ENCODE measurements at regions not wholly inside any gene's neighbourhood (a gene's known extent, or its start where the extent isn't known, plus 50 kb on each side); places are given as distances from the start of the nearest gene placed in this dataset.
"Not testable (repeated sequence)": the region's sequence is repeated elsewhere in the genome, so short reads cannot be mapped to it uniquely, and the experiment has no call there.

DNA sequence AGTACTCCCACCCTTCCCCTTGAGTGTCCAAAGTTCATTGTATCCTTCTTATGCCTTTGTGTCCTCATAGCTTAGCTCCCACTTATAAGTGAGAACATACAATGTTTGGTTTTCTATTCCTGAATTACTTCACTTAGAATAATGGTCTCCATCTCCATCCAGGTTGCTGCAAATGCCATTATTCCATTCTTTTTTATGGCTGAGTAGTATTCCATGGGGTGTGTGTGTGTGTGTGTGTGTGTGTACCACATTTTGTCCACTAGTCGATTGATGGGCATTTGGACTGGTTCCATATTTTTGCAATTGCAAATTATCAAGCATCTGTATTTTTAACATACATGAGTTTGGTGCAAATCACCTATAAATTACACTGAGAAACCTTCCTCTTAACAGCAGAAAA is 166.0 kb downstream of the FGF1 start:
- H3K9me3 Mint-ChIP-seq; H3K4me3 Mint-ChIP-seq; DNase-seq; H3K4me1 Mint-ChIP-seq; H3K36me3 Mint-ChIP-seq (ENCODE audit: low read depth); H3K27me3 Mint-ChIP-seq; H3K27ac Mint-ChIP-seq: not testable (repeated sequence)
- CTCF ChIA-PET, result interaction anchor here (0.7 to 1.0 kb wide), 2 partner anchors 18 to 414 kb away, joined by 3 read pairs; no protein-coding TSS in a partner anchor
- POLR2A ChIA-PET, result interaction anchor here (0.6 kb wide), 1 partner anchor 14 kb away, joined by 3 read pairs; no protein-coding TSS in a partner anchor

DNA sequence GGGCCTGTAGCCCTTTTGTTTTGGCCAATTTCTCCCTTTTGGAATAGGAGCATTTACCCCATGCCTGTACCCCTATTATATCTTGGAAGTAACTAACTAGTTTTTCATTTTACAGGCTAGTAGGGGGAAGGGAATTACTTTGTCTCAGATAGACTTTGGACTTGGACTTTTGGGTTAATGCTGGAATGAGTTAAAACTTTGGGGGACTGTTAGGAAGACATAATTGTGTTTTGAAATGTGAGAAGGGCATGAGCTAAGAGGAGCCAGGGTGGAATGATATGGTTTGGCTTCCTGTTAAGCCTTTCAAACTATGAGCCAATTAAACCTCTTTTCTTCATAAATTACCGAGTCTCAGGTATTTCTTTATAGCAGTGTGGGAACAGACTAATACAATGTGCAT is 168.1 kb downstream of the FGF1 start:
- peaks cover 6% of the 10 kb centered on the region for H3K9me3 Mint-ChIP-seq
- no peaks in the 10 kb centered on the region for H3K27me3 Mint-ChIP-seq
- H3K4me3 Mint-ChIP-seq, result no peak overlapping the region
- POLR2A ChIA-PET, result no interaction called here
- CTCF ChIA-PET, result no interaction called here
- no peak overlapping the region for H3K27ac Mint-ChIP-seq
- no peaks in the 10 kb centered on the region for H3K36me3 Mint-ChIP-seq (ENCODE audit: low read depth)
- no peaks in the 10 kb centered on the region for H3K4me1 Mint-ChIP-seq
- DNase-seq, result no peak

DNA sequence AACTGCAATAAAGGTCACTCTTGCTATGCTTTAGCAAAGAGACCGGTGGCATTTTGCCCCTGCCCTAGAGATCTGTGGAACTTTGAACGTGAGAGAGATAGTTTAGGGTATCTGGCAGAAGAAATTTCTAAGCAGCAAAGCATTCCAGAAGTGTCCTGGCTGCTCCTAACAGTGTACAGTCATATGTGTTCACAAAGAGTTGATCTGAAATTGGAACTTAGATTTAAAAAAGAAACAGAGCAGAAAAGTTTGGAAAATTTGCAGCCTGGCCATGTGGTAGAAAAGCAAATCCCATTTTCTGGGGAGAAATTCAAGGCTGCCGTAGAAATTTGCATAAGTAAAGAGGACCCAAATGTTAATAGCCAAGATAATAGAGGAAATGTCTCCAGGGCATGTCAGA is 169.2 kb downstream of the FGF1 start:
- POLR2A ChIA-PET, result no interaction called here
- Mint-ChIP-seq H3K27ac (no peak overlapping the region), H3K36me3 (ENCODE audit: low read depth) (no peaks in the 10 kb centered on the region), H3K4me3 (no peak overlapping the region), H3K9me3 (peaks cover 6% of the 10 kb centered on the region), H3K4me1 (no peaks in the 10 kb centered on the region), H3K27me3 (no peaks in the 10 kb centered on the region)
- CTCF ChIA-PET, result no interaction called here
- DNase-seq, result no peak

DNA sequence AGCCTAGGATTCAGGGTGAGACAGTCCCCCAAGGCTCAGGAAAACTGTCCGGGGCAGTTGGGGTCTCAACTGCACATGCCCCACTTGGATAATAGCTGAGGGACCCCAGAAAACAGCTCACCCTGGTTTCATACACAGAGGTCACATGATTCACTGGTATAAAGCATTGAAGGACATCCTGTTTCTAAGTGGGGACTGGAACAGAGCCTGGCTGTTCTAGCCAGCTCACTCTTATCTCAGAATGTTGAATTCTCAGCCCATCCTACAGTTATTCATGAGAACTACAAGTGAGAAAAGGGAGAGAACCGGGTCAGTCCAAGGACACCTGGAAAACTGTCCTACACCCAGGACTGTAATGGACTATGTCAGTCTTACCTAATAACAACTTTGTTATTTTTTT is 170.9 kb downstream of the FGF1 start:
- DNase-seq, result no peak
- no peak overlapping the region for H3K27ac Mint-ChIP-seq
- peaks cover 6% of the 10 kb centered on the region for H3K9me3 Mint-ChIP-seq
- no peaks in the 10 kb centered on the region for H3K27me3 Mint-ChIP-seq
- ChIA-PET POLR2A (no interaction called here), CTCF (no interaction called here)
- no peaks in the 10 kb centered on the region for H3K36me3 Mint-ChIP-seq (ENCODE audit: low read depth)
- no peaks in the 10 kb centered on the region for H3K4me1 Mint-ChIP-seq
- H3K4me3 Mint-ChIP-seq, result no peak overlapping the region

DNA sequence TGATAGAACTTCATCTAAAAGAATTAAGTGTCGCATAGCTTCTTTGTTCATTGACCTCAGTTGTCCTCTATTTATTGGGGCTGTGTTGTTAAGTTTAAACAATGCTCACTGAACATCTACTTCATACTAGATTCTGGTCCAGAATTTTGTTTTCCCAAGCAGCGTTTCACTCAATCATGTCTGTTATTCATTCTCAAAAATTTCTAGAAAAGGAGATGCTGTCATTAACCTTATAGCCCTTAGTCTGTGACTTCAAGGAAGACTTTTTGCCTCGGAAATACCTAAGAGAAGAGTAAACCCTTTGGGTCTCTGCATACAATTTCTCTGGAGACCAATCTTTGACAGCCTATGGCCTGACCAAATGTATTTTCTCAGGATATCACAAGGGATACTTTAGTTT is 171.7 kb downstream of the FGF1 start:
- Mint-ChIP-seq H3K36me3 (ENCODE audit: low read depth) (no peaks in the 10 kb centered on the region), H3K4me3 (no peak overlapping the region), H3K9me3 (peaks cover 6% of the 10 kb centered on the region), H3K4me1 (peaks cover 1% of the 10 kb centered on the region), H3K27me3 (no peaks in the 10 kb centered on the region), H3K27ac (no peak overlapping the region)
- DNase-seq, result no peak
- ChIA-PET POLR2A (no interaction called here), CTCF (no interaction called here)

DNA sequence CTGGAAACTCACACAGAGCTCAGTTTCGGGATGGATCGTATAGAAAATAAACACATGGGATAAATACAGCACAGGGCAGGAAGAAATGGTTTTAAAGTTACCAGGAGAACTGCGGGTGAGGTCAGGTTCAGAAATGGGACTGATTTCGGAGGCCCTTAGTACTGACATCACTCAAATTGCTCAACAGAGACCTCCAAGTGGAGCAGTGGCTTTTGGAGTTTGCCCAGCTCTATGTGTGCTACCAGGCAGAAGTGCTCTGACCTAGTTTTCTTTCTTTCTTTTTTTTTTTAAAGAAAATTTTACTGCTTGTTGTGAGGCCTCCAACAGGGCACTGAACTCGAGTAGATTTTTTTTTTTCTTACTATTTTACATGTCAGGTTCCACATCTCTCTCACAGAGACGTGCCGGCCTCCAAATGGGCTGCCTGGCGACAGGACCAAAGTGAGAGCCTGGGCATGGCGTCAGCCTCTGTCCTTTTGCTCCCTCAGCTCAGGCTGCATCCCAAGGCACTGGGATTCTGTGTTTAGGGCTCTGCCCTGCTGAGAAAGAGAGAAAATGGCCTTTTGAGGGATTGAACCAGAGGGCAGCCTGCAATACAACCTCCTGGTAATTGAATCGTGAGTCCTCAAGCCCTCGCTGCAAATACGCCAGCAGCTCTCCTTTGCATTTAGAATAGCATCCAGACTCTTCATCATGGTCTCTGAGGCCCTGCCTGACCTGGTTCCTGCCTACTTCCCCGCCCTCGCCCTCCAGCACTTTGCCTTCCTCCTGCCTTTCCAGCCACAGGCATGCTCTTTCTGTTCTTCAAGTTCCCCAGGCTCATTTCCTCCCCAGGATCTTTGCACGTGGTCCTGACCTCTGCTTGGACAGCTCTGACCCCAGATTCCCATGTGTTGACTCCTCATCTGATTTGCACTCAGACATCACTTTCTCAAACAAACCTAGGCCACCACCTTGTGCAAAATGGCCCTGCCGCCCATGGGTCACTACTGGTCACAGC is 173.5 kb downstream of the FGF1 start:
- Mint-ChIP-seq H3K27ac (no peak overlapping the region), H3K27me3 (no peaks in the 10 kb centered on the region)
- CTCF ChIA-PET, result no interaction called here

DNA sequence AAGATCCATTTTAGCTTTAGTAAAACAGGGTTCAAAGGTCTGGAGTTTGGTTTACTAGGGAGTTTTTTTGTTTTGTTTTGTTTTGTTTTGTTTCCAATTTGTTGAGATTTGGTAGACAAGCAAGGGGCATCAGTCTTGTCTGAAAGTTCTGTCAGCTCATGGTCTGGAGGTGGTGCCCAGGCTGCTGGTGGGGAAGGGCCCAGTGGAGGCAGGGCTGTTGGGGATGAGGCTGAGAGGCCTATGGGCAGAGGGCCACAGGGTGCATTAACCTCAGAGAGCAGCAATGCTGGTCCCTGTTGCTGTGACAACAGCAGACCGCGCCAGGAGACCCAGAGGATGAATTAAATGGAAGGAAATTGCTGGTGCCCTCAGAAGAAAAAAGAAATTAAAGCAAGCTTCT is 174.5 kb downstream of the FGF1 start:
- Mint-ChIP-seq H3K27me3 (no peaks in the 10 kb centered on the region), H3K36me3 (ENCODE audit: low read depth) (no peaks in the 10 kb centered on the region), H3K27ac (no peak overlapping the region), H3K4me3 (no peak overlapping the region), H3K4me1 (peaks cover 15% of the 10 kb centered on the region), H3K9me3 (peaks cover 3% of the 10 kb centered on the region)
- CTCF ChIA-PET, result no interaction called here
- POLR2A ChIA-PET, result no interaction called here
- no peak for DNase-seq

More for the DNA sequence above, 173.5 kb downstream of the FGF1 start:
- POLR2A ChIA-PET, result no interaction called here
- Mint-ChIP-seq H3K9me3 (peaks cover 6% of the 10 kb centered on the region), H3K36me3 (ENCODE audit: low read depth) (no peaks in the 10 kb centered on the region), H3K4me3 (no peak overlapping the region), H3K4me1 (peaks cover 12% of the 10 kb centered on the region)
- DNase-seq, result no peak

DNA sequence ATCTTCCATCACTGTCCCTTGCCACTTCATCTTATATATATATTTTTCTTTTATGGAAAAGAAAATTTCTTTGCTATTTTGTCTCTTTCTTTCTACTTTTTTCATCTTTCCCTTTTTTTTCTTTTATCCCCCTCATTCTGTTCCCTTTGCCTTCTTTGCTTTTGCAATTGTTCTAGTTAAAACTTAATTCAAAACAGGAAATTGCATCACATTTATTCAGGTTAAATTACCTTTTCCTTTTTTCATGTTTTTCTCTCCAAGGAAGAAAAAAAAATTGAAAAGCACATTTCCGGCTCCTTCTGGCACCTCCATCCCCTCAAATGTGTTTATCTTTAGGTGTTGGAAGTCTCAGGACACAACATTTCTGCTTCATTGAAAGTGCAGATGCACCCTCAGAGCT is 176.9 kb downstream of the FGF1 start:
- H3K4me1 Mint-ChIP-seq, result peaks cover 24% of the 10 kb centered on the region
- DNase-seq, result no peak
- H3K27me3 Mint-ChIP-seq, result no peaks in the 10 kb centered on the region
- ChIA-PET POLR2A (no interaction called here), CTCF (no interaction called here)
- no peak overlapping the region for H3K27ac Mint-ChIP-seq
- no peak overlapping the region for H3K4me3 Mint-ChIP-seq
- H3K36me3 Mint-ChIP-seq (ENCODE audit: low read depth), result no peaks in the 10 kb centered on the region
- no peaks in the 10 kb centered on the region for H3K9me3 Mint-ChIP-seq

DNA sequence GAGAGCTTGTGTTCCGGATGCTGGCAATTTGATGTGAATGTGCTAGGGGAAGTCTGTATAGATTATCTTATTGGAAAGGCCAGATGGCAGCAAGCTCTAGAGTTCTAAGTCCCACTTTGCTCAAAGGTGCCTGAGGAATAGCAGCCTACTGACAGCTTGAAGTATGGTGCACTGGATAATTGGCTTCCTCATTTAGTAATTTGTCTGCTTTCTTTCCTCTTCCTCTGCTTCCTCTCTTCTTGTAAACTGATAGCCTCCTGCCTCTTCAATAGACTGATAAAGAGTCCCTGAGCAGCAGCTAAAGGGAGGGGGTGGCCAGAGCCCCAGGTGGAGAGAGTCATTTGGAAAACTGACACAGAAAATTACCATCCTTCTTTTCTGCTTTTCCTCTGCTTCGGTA is 177.3 kb downstream of the FGF1 start:
- H3K4me1 Mint-ChIP-seq, result peaks cover 27% of the 10 kb centered on the region
- no peaks in the 10 kb centered on the region for H3K27me3 Mint-ChIP-seq
- DNase-seq, result no peak
- no peaks in the 10 kb centered on the region for H3K36me3 Mint-ChIP-seq (ENCODE audit: low read depth)
- CTCF ChIA-PET, result no interaction called here
- H3K9me3 Mint-ChIP-seq, result no peaks in the 10 kb centered on the region
- no peak overlapping the region for H3K27ac Mint-ChIP-seq
- no peak overlapping the region for H3K4me3 Mint-ChIP-seq
- POLR2A ChIA-PET, result no interaction called here

DNA sequence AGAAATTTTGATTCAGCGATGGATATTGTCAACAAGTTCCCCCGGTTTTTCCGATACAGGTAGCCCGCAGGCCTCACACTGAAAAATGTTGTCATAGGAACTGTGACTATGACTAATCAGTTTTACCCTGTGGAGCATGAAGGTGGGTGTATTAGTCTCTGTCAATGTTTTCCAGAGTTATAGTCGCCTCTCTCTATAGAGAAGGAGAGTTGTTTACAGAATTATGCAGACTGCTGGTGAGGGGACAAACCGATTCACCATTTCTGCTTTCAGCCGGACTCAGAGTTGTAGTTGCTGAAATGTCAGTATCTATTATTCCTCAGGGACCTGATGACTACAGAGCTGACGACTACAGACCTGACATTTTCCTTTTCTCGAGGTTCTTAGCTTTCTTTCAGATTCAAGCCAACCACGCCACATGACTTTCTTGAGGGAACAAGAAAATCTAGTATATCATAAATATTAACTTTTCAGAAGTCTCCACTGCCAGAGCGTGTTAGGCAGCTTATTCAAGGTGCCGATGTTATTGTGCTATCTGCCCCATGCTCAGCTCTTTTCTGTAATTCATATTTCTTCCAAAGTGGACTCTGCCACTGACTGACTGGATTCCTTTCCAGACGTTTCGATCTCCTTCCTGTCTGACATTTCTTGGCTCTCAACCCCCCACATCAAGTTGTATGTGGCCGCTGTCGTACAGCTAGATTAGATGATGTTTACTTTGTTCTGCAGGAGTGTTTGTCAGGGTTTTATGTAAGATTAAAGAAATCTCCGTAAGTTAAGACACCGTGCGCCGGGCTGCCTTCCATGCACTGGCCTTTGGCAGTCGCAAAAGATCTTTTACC is 178.1 kb downstream of the FGF1 start:
- Mint-ChIP-seq H3K4me1 (peaks cover 28% of the 10 kb centered on the region), H3K27me3 (no peaks in the 10 kb centered on the region), H3K4me3 (no peak overlapping the region), H3K27ac (no peak overlapping the region), H3K36me3 (ENCODE audit: low read depth) (no peaks in the 10 kb centered on the region), H3K9me3 (no peaks in the 10 kb centered on the region)
- ChIA-PET POLR2A (no interaction called here), CTCF (no interaction called here)
- no peak for DNase-seq

DNA sequence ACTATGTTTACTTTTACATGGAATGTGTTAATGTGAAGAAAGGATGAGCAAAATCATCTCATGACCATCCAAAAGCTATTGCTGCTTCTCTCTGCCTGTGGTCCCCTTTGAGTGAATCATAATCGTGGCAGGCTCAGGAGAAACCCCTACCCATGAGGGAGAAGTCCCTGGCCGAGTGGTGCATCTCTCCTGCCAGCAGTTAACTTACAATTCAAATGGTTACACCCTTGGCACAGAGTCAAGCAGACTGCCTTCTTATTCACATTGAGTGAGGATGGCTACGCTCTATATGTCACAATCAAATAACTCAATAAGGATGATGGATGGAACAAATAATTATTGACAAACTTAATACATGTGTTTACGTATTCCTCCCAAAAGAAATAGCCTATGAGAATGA is 179.1 kb downstream of the FGF1 start:
- no peaks in the 10 kb centered on the region for H3K9me3 Mint-ChIP-seq
- DNase-seq, result no peak
- H3K4me3 Mint-ChIP-seq, result no peak overlapping the region
- ChIA-PET CTCF (no interaction called here), POLR2A (no interaction called here)
- H3K36me3 Mint-ChIP-seq (ENCODE audit: low read depth), result no peaks in the 10 kb centered on the region
- H3K27me3 Mint-ChIP-seq, result no peaks in the 10 kb centered on the region
- H3K4me1 Mint-ChIP-seq, result peaks cover 28% of the 10 kb centered on the region
- no peak overlapping the region for H3K27ac Mint-ChIP-seq

DNA sequence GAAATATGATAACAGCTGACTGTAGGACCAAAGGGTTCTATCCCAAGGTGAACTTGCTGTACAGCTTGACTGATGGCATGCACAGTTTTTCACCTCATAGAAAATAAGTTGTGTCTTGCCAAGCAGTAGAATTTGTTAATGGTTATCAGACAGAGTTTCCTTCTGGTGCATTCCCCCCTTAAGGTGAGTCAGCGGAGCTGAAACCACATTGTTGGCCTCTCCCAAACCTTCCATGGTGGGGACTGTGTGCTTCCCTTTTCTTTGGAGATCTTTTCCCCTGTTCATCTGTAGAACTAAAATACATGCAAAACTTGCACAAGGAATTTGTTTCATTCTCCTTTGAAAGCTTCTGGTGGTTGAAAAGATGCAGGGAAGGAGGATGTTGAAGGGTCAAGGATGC is 179.8 kb downstream of the FGF1 start:
- no peaks in the 10 kb centered on the region for H3K36me3 Mint-ChIP-seq (ENCODE audit: low read depth)
- H3K4me3 Mint-ChIP-seq, result no peak overlapping the region
- no peaks in the 10 kb centered on the region for H3K27me3 Mint-ChIP-seq
- peaks cover 28% of the 10 kb centered on the region for H3K4me1 Mint-ChIP-seq
- H3K9me3 Mint-ChIP-seq, result no peaks in the 10 kb centered on the region
- no peak for DNase-seq
- no peak overlapping the region for H3K27ac Mint-ChIP-seq
- ChIA-PET POLR2A (interaction anchor here (0.6 kb wide), 1 partner anchor 14 kb away, joined by 3 read pairs; no protein-coding TSS in a partner anchor), CTCF (no interaction called here)

DNA sequence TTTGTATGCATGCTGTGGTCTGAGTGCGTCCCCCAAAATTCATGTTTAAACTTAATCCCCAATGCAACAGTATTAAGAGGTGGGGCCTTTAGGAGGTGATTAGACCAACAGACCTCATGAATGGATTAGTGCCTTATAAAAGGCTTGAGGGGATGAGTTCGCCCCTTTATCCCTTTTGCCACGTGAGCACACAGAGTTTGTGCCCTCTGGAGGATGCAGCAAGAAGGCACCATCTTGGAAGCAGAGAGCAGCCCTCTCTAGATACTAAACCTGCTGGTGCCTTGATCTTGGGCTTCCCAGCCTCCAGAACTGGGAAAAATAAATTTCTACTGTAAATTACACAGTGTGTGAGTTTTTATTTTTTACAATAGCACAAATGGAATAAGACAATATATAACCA is 177.1 kb upstream of the SPRY4 start:
- no peak overlapping the region for H3K27ac Mint-ChIP-seq
- POLR2A ChIA-PET, result no interaction called here
- no peaks in the 10 kb centered on the region for H3K9me3 Mint-ChIP-seq
- no peak for DNase-seq
- H3K36me3 Mint-ChIP-seq (ENCODE audit: low read depth), result no peaks in the 10 kb centered on the region
- CTCF ChIA-PET, result interaction anchor here (1.1 kb wide), 1 partner anchor 17 kb away, joined by 3 read pairs; no protein-coding TSS in a partner anchor
- H3K4me3 Mint-ChIP-seq, result no peak overlapping the region
- H3K27me3 Mint-ChIP-seq, result no peaks in the 10 kb centered on the region
- peaks cover 13% of the 10 kb centered on the region for H3K4me1 Mint-ChIP-seq
